Activated CD4-positive, alpha-beta T cell treated with anti-CD3 and anti-CD28 coated beads, Interleukin-2, amount 50 U/mL, for 16 hours (primary cell): ENCODE measurements at regions not wholly inside any gene's neighbourhood (a gene's known extent, or its start where the extent isn't known, plus 50 kb on each side); places are given as distances from the start of the nearest gene placed in this dataset.

Source experiments
- DNase-seq: peaks from one replicate; pipeline ENCODE4 v3.0.0-alpha.2; 2020

DNA sequence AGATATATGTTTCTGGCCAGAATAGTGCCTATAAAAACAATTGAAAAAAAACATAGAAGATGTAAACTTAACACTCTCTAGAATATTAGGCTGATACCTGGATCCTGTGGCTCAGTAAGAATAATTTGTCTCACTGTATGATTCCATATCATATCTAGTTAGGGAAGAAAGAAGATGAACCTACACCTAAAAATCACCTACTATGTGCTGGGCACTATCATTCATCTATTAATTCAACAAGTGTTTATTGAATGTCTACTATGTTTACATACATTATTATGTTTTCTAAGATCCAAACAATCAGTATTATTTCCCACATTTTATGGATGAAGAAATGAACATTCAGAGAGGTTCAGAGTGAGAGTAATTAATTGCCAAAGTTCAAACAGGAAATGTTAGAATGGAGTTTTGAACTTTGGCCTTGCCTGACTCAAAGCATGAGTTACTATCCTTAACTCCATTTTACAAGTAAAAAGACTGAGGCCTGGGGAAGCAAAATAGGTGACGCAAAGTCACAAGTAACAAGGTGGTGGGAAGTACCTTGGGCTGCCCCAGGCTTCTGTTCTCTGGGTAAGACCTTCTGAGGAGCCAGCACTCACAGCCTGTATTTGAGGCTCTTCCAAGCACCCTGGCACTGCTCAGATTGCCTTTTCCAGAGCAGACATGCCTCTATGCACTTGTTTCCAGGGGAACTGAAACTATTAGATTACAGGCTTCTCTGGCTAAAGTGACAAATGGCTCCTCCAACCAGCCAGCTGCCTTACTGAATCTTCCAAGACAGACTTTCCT is 111.1 kb upstream of the ACSL4 start:
- DNase-seq: no peak

DNA sequence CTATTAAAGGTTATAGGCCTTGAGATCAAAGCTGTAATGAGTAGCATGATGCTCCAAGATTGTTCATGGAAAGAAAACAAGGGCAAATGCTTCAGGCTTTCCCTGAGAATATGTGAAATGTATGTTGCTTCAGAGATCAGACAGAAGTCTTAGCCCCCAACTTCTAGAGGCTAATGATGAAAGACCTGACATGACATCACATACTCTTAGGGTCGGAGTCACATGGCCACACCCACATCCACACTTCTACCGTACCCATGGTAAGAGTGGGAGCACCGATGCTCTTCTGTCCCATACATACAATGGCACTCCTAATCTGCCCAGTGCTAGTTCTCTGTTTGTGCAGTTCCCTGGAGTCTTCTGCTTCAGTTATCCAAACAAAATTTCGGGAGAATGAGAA is 111.9 kb upstream of the ACSL4 start:
- DNase-seq: no peak

DNA sequence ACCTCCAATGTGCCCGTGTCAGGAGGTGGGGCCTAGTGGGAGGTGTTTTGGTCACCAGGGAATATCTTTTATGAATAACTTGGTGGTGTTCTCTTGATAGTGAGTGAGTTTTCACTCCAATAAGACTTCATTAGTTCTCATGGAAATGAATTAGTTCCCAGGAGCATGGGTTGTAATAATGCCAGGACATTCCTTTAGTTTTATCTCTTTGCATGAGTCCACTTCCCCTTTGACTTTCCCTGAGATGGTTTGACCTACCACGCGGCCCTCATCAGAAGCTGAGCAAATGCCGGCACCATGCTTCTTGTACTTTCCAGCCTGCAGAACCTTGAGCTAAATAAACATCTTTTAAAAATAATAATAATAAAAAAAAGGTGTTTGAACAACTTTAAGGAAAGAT is 112.9 kb upstream of the ACSL4 start:
- DNase-seq: no peak

DNA sequence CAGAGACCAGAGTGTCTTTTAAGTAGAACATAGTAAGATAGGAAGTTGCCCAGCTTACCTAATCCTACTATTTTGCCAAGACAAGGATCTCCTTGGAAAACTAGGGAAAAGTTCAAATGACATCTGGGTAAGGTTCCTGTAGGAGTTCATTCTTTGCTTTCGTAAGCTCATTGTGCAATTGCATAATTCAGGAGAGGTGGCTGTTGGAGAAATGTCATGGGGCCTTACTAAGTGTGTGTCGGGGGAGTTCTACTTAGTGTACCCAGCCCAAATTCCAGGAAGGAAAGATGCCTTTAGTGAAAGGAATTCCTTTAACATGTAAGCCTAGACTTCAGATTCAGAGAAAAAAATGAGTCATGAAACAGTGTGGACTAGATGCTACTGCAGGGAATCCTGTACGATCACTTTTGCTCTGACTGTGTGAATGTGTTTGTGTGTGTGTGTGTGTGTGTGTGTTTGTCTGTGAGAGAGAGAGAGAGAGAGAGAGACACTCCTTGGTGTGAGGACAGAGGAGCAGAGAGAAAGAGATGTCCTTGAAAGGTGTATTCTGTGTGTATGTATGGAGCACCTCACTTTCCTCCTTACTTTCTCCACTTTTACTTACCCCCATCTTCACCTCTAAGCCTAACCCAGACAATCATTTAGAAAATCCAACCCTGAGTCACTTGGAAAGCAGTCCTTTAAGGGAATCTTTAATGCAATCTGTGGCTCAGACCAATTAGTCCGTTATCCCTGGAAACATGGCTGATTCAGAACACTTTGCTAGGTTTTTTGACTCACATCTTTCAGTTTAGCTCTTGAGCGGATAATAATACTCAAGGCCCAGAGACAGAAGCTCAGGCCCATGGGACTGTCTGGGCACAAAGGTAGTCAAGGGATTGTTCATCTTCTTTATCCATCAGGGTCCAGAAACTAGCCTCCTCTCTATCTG is 114.5 kb upstream of the ACSL4 start:
- no peak for DNase-seq

DNA sequence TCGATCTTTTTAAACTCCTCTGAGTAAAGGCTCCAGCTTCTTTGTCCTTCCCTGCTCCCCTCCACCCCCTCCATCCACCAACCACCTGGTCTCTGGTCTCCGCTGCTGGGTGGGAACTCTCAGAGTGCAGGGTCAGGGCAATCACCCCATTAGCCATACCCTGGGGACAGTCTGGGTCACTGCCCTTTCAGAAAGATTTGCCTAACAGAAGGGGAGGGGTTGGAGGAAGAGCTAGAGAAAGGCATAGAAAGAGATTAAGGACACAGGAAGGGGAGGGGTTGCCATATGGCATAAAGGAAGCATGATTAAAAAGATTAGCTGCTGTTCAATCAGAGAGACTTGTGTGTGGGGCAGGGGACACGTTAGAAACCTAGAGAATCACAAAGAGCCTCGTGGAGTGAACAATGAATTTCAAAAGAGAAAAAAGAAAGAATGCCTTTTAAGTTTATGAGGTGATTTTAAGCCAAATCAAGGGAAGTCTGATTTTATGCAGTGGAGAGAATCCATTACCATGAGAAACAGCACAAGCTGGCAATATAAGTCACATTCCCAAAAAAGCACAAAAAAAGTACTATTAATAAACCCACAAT is 115.5 kb upstream of the ACSL4 start:
- no peak for DNase-seq

DNA sequence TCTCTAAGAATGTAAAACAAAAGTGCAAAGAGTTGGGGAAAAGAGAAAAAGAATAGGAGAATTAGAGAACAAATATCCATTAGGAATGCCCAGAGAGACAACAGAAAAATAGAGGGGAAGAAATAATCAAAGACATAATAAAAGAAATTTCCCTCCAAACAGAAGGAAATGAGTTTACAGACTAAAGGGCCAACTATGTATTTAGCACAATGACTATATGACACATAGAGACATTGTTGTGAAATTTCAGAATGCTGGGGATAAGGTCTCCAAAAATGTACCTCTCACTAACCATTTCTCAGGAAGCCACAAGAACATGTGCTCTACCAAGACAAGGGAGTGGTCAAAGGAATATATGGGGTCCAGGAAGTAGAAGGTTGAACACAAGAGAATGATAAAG is 121.0 kb upstream of the ACSL4 start:
- no peak for DNase-seq

DNA sequence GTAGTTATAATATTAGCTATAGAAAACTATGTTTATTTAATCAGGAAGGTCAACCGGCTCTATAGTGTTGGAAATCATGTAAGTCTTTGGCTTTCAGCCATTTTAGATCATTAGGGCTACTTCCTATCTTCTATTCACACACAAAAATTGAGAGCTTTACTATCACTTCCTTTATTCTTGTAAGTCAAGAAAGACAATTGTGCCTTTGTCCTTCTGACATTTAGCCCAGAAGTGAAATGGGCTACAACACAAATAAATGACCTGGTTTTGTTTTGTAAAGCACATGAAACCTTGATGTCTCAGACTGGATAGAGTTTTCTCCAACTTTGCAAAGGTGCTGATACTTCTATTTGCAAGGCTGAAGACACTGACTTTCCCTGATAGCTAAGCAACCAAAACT is 122.4 kb upstream of the ACSL4 start:
- no peak for DNase-seq

DNA sequence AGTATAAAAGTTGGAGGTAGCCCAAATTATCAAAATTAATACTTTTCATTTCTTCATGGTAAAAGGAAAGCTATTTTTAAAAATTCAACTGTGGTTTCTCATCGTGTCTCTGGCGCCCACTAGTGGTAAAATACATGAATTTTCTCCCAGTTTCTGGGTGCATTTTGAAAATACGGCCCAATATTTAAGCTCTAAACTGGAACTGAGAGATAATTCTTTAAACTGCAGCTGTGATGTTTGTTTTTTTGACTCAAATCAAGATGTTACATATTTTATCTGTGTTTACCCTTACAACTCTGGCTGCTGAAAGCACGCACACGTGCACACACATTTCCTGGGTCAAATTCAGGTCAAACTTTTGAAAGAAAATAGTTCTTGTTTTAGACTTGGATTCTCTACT is 123.9 kb upstream of the ACSL4 start:
- DNase-seq: peak; percentile 31

DNA sequence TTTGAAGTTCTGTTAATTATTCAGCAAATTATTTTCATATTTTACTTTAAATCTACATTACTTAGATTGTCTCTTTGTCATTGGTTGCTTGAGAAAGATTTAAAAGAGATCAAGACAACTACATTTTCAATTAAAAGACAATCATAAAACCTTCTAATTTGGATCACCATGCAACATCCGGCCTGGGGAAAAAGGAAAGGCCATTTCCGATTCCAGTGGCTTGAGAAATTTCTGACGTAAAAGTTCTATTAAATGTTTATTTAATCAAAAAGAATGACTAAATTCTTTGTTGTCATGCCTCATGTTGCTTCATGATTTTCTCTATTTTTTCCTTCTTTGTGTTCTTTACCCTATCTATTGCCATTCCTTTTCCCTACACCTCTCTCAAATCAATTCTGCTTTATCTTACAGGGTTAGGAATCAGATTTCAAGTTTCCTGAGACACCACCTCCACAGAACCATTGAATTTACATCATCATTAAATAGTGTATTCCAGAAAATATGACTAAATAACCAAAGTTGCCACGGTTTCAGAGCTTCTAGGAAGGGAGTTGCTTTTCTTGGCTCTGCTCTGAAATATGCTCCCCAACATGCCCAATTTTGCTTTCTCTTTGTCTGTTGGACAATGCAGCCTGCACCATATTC is 124.6 kb upstream of the ACSL4 start:
- DNase-seq: no peak

DNA sequence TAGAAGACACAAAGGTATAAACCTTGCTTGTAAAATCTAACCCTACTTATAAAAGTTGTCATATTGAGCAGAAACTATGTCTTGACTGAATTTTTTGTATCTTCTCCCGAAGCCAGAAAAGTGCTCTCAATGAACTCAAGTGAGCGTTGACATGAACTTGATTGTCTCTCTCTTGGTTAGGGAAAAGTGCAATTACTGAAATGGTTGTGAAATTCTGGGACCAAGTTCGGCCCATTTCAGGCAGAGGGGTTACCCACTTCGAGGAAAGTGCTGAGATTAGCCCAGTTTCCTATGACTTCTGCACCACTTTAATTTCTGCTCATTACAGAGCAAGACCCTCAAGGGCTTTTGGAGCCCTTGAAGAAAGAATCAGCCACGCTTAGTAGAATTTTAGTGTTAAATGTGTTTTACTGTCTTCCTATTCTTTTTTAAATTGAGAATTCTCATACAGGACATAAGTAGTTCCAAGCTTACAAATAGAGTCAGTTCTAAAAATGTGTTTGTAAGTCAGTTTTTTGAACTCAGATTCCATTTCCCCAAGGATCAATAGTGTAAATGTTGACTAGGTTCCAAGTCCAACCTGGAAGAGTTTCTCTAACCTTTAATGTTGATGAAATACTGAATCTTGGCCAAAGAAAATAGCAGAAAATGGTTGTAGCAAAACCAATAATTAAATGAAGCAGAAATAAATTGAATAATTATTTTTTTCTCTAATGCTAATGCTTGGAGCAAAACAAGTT is 125.7 kb upstream of the ACSL4 start:
- DNase-seq: no peak

DNA sequence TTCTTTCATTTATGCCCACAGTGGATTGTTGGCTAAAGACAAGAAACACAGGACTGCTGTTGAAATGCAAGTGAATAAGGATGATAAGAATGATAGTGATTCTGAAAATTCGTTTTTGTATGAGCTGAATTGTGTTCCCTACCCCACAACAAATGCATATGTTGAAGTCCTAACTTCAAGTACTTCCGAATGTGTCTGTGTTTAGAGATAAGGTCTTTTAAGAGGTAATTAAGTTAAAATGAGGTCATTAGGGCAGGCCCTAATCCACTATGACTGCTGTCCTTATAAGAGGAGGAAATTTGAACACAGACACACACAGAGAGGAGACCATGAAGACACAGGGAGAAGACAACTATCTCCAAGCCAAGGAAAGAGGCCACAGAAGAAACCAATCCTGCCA is 126.6 kb upstream of the ACSL4 start:
- DNase-seq: no peak

DNA sequence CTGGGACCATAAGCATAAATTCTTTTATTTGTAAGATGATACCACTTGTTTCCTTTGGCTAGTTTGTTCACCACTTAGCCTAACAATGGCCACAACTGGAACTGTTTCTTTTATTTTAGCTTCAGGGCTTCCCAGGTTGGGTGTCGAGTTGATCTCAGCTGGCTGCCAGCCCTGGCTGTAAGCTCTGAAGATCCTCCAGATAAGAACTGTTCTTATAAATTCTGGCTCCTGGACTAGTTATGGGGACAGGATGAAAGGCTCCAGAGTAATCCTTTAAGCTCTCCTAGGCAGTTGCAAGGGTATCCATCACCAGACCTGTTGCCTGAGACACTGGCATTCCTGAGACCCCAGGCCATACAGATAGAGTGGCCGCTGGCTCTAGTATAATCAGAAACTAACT is 129.4 kb upstream of the ACSL4 start:
- DNase-seq: no peak

DNA sequence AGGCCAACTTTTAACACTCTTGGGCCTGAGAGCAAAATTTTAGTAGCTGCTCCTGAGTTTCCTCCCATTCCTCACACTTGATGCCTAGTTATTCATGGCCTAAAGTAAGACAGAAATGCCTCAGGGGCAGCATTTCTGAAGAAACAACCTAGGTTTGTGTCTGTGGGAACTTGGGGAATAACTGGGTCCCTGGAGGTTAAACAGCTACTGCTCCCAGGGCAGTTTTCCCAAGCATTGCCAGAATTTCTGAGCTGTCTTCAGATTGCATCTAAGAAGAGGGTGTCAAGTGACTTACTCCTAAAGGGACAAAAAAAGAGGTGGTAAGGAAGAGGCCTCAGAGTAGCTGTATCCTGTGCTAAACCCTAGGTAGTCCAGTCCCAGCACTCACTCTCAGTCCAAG is 130.8 kb upstream of the ACSL4 start:
- DNase-seq: no peak

DNA sequence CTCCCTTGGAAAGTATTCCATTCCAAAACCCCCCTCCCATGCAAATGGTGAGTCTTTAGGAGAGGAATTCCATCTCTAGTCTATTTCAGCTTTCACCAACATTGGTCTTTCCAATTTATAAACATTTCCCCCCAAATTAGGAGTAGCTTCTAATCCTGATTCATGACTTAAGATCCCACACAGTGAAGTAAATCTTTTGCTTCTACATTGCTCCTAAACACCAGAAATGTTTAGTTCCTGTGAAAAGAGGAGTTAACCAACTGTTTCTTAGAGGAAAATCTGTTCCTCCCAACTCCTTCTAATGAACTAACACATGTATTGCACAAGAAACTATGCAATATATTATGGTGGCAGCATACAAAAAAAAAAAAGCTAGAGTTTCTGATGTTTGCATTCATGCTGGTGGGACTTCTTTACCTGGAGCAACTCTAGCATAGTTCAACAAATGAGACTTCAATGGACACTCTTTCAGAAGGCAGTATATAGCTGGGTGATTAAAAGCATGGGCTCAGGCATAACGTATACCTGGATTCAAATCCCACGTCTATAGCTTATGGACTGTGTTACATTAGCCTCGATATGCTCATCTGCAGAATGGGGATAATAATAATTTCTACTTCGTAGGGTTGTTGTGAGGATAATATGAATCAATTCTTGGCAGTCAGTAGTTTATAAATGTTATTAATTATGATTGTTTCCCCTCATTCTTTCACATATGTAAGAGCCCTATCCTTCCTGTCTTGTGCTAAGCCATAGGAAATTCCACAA is 131.6 kb upstream of the TMEM164 start:
- DNase-seq: no peak

DNA sequence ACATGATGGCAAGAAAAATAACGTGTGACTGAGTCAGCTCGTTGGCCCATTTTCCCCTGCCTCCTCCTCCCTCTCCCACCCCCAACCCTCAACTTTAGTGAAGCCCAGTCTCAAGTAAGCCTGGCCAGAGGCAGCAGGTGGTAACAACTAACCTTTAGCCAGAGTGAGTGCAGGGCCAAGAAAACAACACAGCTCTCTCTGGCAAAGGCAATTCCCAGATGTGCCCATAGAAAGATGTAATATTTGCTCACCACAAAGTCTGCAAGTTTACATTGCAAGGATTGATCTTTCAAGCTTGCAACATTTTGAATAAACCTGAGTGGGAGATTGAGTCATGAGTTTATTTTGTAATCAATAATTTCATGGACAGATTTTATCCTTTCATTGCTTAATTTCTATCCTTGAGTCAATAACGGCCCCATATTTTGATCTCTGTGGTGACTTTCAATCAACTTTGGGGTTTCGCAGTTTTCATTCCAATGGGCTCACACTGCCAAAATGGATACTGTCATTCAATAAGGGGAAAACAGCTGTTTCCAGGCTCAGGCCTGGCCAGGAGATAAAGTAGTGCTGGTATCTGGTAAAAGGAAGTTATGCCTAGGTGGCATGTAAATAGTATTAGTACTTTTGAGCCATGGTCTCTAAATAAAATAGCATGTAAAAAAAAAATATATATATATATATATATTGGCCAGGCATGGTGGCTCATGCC is 130.7 kb upstream of the TMEM164 start:
- no peak for DNase-seq

DNA sequence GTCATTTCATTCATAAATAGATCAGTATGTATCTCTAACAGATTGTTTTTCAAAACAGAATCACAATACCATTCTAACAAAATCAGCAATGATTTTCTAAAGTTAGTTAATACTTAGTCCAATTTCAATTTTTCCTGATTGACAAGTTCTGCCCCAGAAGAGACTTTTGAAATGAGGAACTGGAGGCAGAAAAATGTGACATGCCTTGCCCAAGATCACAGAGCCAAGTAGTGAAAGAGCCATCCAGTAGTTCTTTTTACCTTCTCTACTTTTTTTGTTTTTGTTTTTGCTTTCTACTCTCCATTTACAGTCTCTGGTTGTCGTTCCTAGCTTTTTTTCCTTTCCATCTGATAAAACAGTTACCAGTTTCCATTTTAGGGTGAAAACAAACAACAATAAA is 129.3 kb upstream of the TMEM164 start:
- no peak for DNase-seq

DNA sequence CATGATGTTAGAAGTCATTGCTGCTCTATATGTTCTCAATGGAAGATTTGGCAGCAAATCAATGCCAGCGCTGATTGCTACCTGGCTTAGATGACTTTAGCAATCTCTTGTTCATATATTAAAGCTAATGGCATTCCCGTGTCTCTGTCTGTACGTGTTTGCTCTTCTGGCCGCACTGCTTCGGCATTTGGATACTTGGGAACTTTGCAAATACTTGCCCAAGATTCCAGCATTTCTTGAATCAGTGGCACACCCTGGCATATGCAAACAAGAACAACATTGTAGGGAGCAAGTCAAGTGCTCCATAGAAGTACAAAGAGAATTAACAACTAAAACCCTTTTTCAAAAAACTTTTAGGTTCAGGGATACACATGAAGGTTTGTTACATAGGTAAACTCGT is 128.9 kb upstream of the TMEM164 start:
- no peak for DNase-seq

DNA sequence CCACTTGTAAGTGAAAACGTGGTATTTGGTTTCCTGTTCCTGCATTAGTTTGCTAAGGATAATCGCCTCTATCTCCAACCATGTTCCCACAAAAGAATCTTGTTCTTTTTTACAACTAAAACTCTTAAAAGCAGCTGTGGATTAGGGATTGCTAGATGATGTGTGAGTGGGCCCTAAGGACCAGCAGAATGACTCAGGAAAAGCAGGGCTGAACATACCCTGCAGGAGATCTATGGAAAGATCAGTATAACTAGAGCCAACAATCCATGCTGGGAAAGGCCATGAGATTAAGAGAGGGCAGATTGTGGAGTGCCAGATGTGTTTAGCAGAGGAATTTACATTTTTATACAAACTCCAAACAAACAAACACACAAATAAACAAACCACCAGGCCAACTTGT is 128.4 kb upstream of the TMEM164 start:
- no peak for DNase-seq

DNA sequence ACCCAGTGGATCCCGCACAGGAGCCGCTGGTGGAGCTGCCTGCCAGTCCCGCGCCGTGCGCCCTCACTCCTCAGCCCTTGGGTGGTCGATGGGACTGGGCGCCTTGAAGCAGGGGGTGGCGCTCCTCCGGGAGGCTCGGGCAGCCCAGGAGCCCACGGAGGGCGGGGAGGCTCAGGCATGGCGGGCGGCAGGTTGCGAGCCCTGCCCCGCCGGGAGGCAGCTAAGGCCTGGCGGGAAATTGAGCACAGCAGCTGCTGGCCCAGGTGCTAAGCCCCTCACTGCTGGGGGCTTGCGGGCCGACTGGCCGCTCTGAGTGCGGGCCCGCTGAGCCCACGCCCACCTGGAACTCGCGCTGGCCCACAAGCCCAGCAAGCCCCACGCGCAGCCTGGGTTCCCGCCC is 127.1 kb upstream of the TMEM164 start:
- no peak for DNase-seq

DNA sequence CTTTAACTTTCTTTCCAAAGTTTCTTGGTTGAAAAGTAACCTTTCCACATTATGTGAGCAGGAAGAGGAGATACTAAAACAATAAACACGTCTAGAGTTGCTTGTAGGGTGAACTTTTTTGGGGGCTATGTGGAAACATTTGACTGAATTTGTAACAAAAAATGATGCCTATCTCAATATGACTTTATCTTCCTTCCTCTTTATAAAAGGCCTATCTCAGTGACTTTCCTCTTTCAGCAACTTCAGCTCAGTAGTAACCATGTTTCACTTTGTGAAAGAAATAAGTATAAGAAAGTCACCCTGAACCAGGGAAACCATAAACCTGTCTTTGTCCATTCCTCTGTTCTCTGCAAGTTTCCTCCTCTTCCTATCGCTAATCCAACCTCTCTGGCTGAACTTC is 124.7 kb upstream of the TMEM164 start:
- no peak for DNase-seq

DNA sequence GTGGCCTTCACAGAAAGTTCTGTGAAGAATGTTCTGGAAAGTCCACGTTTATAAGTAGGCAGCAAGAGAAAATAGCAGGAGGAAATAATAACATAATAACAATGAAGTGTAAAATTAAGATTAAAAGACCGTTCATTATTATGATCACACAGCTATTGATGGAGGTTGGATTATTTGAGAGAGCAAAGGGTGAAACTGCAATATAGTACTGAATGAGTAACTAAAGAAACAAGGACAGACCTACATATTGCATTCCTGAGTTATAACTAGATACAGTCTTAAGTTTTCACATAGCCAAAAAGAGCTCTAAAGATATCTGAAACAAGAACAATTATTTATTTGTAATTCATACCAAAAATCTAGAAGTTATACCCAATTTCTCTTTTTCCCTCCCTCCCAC is 122.9 kb upstream of the TMEM164 start:
- no peak for DNase-seq
